Hippocampal formation (tissue), 2 donors: ENCODE measurements at regions not wholly inside any gene's neighbourhood (a gene's known extent, or its start where the extent isn't known, plus 50 kb on each side); places are given as distances from the start of the nearest gene placed in this dataset.
A peak's percentile ranks its signal among the peaks of the same experiment; 100 is the strongest.
"Not testable (repeated sequence)": the region's sequence is repeated elsewhere in the genome, so short reads cannot be mapped to it uniquely, and the experiment has no call there.

Source experiments
- DNase-seq, 2 donors: peaks; one replicate each; lab custom pipeline; 2025; lab: John Stamatoyannopoulos, UW

GRCh38 chrX:151042842-151043241, 59.7 kb downstream of the HMGB3 start:
- DNase-seq, result no peak

GRCh38 chrX:151066373-151066772, 83.2 kb downstream of the HMGB3 start:
- DNase-seq, result not testable (repeated sequence)

GRCh38 chrX:151073767-151074166, 90.6 kb downstream of the HMGB3 start:
- no peak for DNase-seq

- DNase-seq, result no peak
These were observed 95.4 kb upstream of the GPR50 start for GRCh38 chrX:151081016-151081415.

- DNase-seq, result peak; percentile 25 to 41
These were observed 94.1 kb upstream of the GPR50 start for GRCh38 chrX:151082077-151082948.

GRCh38 chrX:151084454-151084853, 91.9 kb upstream of the GPR50 start:
- DNase-seq, result no peak

GRCh38 chrX:151085207-151085606, 91.2 kb upstream of the GPR50 start:
- no peak for DNase-seq

GRCh38 chrX:151088221-151088620, 88.2 kb upstream of the GPR50 start:
- no peak for DNase-seq

GRCh38 chrX:151099001-151099400, 77.4 kb upstream of the GPR50 start:
- no peak for DNase-seq

- no peak for DNase-seq
These were observed 75.6 kb upstream of the GPR50 start for GRCh38 chrX:151100799-151101198.

- not testable (repeated sequence) for DNase-seq
These were observed 63.2 kb upstream of the GPR50 start for GRCh38 chrX:151113200-151113599.
